ENCODE measurements at regions not wholly inside any gene's neighbourhood (a gene's known extent, or its start where the extent isn't known, plus 50 kb on each side); places are given as distances from the start of the nearest gene placed in this dataset.

DNA sequence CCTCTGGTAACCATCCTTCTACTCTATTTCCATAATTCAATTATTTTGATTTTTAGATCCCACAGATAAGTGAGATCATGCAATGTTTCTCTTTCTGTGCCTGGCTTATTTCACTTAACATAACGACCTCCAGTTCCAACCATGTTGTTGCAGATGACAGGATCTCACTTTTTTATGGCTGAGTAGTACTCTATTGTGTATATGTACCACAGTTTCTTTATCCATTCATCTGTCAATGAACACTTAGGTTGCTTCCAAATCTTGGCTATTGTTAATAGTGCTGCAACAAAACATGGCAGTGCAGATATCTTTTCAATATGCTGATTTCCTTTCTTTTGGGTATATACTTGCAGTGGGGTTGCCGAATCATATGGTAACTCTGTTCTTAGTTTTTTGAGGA lies 286.4 kb upstream of the C11orf87 start:
- TF ChIP-seq CTCF (IDR thresholded peaks at IDR 0.05) (no peak), POLR2A (IDR thresholded peaks at IDR 0.05) (no peak)

Measured in adrenal gland (tissue), 5 donors.